ENCODE measurements at regions not wholly inside any gene's neighbourhood (a gene's known extent, or its start where the extent isn't known, plus 50 kb on each side); places are given as distances from the start of the nearest gene placed in this dataset.

DNA sequence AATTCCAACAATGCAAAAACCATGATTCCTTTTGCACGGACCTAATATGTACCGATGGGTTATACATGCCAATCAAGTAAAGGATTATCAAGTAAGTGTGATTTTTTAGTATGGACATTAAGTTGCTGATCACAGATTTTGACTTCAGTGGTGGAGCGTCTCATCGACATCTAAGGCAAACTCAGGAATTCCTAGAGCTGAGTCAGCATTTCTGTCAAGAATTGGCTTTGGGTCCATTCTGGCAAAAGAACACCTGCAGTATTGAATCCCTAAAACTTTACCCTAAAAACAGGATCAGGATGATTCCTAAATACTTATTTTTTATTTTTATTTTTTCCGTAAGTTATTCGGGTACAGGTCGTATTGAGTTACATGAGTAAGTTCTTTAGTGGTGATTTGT lies 83.6 kb downstream of the HPGD start:
- no peak overlapping the region for H3K4me3 Mint-ChIP-seq (ENCODE audit: unreplicated experiment)
- H3K4me1 Mint-ChIP-seq (ENCODE audit: low read depth) = peaks cover 27% of the 10 kb centered on the region
- TF ChIP-seq, protein P1, sequence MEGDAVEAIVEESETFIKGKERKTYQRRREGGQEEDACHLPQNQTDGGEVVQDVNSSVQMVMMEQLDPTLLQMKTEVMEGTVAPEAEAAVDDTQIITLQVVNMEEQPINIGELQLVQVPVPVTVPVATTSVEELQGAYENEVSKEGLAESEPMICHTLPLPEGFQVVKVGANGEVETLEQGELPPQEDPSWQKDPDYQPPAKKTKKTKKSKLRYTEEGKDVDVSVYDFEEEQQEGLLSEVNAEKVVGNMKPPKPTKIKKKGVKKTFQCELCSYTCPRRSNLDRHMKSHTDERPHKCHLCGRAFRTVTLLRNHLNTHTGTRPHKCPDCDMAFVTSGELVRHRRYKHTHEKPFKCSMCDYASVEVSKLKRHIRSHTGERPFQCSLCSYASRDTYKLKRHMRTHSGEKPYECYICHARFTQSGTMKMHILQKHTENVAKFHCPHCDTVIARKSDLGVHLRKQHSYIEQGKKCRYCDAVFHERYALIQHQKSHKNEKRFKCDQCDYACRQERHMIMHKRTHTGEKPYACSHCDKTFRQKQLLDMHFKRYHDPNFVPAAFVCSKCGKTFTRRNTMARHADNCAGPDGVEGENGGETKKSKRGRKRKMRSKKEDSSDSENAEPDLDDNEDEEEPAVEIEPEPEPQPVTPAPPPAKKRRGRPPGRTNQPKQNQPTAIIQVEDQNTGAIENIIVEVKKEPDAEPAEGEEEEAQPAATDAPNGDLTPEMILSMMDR (IDR thresholded peaks at IDR 0.05) = no peak
- peaks cover 5% of the 10 kb centered on the region for H3K27me3 Mint-ChIP-seq (ENCODE audit: low read depth)
- H3K36me3 Mint-ChIP-seq (ENCODE audit: low read depth) = peaks cover 2% of the 10 kb centered on the region
- no peak for DNase-seq (ENCODE audit: low spot score)
- no peak overlapping the region for H3K27ac Mint-ChIP-seq (ENCODE audit: unreplicated experiment)
- peaks cover 6% of the 10 kb centered on the region for H3K9me3 Mint-ChIP-seq (ENCODE audit: low read depth)

- DNase-seq (ENCODE audit: low spot score) = no peak
- Mint-ChIP-seq H3K4me1 (ENCODE audit: low read depth) (peaks cover 27% of the 10 kb centered on the region), H3K27me3 (ENCODE audit: low read depth) (no peaks in the 10 kb centered on the region), H3K4me3 (ENCODE audit: unreplicated experiment) (no peak overlapping the region), H3K27ac (ENCODE audit: unreplicated experiment) (peak overlapping the region; percentile 59), H3K36me3 (ENCODE audit: low read depth) (peaks cover 2% of the 10 kb centered on the region), H3K9me3 (ENCODE audit: low read depth) (peaks cover 6% of the 10 kb centered on the region)
- TF ChIP-seq, protein P1 (IDR thresholded peaks at IDR 0.05) = no peak
Measured at GRCh38 chr4:174437749-174438148, 84.5 kb downstream of the HPGD start.

- H3K36me3 Mint-ChIP-seq (ENCODE audit: low read depth) = no peaks in the 10 kb centered on the region
- peaks cover 27% of the 10 kb centered on the region for H3K4me1 Mint-ChIP-seq (ENCODE audit: low read depth)
- peaks cover 3% of the 10 kb centered on the region for H3K9me3 Mint-ChIP-seq (ENCODE audit: low read depth)
- H3K4me3 Mint-ChIP-seq (ENCODE audit: unreplicated experiment) = no peak overlapping the region
- TF ChIP-seq, protein P1 (IDR thresholded peaks at IDR 0.05) = no peak
- peak overlapping the region; percentile 59 for H3K27ac Mint-ChIP-seq (ENCODE audit: unreplicated experiment)
- no peaks in the 10 kb centered on the region for H3K27me3 Mint-ChIP-seq (ENCODE audit: low read depth)
- no peak for DNase-seq (ENCODE audit: low spot score)
Measured at GRCh38 chr4:174437324-174437723, 85.0 kb downstream of the HPGD start.

DNA sequence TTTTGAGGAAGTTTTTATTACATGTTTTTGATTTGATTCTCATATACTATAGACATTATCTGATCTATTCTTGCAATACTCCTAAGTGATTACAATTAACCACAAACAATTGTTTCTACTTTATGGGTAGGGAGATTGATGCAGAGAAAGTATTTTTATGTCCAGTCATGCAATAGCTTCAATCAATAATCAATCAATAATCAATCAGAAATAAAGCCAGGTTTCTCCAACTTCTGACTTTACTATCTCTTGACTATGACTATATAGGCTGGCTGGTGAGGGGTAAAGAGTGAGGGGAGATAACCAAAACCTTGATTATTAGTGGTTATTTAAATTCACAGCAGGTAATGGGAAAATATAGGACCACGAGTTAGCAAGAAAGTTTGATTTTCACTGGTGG lies 85.9 kb downstream of the HPGD start:
- TF ChIP-seq, protein P1 (IDR thresholded peaks at IDR 0.05) = no peak
- Mint-ChIP-seq H3K4me1 (ENCODE audit: low read depth) (peaks cover 27% of the 10 kb centered on the region), H3K27ac (ENCODE audit: unreplicated experiment) (no peak overlapping the region), H3K27me3 (ENCODE audit: low read depth) (no peaks in the 10 kb centered on the region), H3K36me3 (ENCODE audit: low read depth) (no peaks in the 10 kb centered on the region), H3K4me3 (ENCODE audit: unreplicated experiment) (no peak overlapping the region), H3K9me3 (ENCODE audit: low read depth) (no peaks in the 10 kb centered on the region)
- DNase-seq (ENCODE audit: low spot score) = no peak

- no peaks in the 10 kb centered on the region for H3K27me3 Mint-ChIP-seq (ENCODE audit: low read depth)
- TF ChIP-seq, protein P1 (IDR thresholded peaks at IDR 0.05) = no peak
- no peak overlapping the region for H3K27ac Mint-ChIP-seq (ENCODE audit: unreplicated experiment)
- H3K4me1 Mint-ChIP-seq (ENCODE audit: low read depth) = peaks cover 27% of the 10 kb centered on the region
- DNase-seq (ENCODE audit: low spot score) = no peak
- no peaks in the 10 kb centered on the region for H3K9me3 Mint-ChIP-seq (ENCODE audit: low read depth)
- no peaks in the 10 kb centered on the region for H3K36me3 Mint-ChIP-seq (ENCODE audit: low read depth)
- H3K4me3 Mint-ChIP-seq (ENCODE audit: unreplicated experiment) = no peak overlapping the region
Measured at GRCh38 chr4:174435974-174436373, 86.3 kb downstream of the HPGD start.

Data from chondrocyte (in vitro differentiated cells).